SK-N-MC (cell line): ENCODE measurements at regions not wholly inside any gene's neighbourhood (a gene's known extent, or its start where the extent isn't known, plus 50 kb on each side); places are given as distances from the start of the nearest gene placed in this dataset.

Experiments
- FOXP2 ChIP-seq: optimal IDR thresholded peaks from 2 replicates; pipeline ENCODE3; 2011; ENCODE audit warnings: mild to moderate bottlenecking, moderate library complexity; ENCODE audit not compliant: insufficient read depth; ENCODE audit errors: extremely low read length, control extremely low read depth
- POLR2AphosphoS5 ChIP-seq: IDR thresholded peaks from 2 replicates; pipeline ENCODE4 v1.6.1; 2012; ENCODE audit warnings: mild to moderate bottlenecking, low read depth, low read length, borderline replicate concordance

DNA sequence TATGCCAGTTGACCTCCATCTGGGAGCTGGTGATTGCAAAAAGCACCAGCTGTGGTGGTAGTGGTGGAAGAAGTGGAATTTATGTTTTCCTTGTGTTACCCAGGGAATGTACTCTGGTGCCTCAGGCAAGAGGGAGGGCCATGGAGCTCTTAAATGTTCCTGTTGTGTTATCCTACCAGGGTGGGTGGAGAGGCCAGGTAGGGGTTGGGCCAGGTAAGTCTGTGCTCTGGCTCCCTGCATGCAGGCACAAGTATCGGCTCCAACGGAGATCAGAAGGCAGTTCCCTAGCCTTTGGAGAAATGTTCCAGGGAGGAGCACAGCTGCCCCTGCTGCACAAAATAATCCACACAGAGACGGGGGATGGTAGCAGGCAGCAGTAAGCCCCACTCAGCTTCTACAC, 419.3 kb upstream of the EYS start:
- TF ChIP-seq POLR2AphosphoS5, result no peak
- TF ChIP-seq FOXP2, result no peak
